NCI-H526 (cell line): ENCODE measurements at regions not wholly inside any gene's neighbourhood (a gene's known extent, or its start where the extent isn't known, plus 50 kb on each side); places are given as distances from the start of the nearest gene placed in this dataset.
"Not testable (repeated sequence)": the region's sequence is repeated elsewhere in the genome, so short reads cannot be mapped to it uniquely, and the experiment has no call there.

Experiments used
- DNase-seq, 2 experiments: peaks; one replicate each; lab custom pipeline; 2025; lab: John Stamatoyannopoulos, UW

DNA sequence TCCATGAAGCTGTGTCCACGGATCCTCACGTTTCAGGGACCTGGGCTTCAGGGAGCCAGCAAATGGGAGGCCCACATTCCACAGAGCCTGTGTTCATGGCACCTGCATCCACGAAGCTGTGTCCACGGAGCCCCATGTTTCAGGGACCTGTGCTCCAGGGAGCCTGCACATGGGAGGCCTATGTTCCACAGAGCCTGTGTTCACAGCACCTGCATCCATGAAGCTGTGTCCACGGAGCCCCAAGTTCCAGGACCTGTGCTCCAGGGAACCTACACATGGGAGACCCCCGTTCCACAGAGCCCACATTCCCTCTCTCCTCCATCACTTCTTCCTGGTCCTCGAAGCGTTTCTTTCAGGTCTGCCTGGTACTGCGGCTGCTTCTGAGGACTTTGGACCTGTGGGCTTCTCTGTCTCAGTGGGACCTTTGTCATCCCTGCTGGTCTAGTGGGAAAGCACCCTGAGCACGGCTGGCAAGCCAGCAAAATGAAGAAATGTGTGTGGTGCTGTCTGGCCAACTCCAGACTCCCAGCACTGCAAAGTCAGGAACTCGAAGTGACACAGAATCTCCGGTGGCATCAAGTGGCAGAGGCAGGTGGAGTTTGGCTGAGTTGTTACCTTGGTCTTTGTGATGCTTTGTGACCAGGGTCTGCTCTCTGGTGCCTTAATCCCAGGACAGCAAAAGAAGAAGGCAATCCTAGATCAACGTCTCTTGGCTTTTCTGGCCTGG is 245.9 kb downstream of the DLL1 start:
- DNase-seq, result no peak

DNA sequence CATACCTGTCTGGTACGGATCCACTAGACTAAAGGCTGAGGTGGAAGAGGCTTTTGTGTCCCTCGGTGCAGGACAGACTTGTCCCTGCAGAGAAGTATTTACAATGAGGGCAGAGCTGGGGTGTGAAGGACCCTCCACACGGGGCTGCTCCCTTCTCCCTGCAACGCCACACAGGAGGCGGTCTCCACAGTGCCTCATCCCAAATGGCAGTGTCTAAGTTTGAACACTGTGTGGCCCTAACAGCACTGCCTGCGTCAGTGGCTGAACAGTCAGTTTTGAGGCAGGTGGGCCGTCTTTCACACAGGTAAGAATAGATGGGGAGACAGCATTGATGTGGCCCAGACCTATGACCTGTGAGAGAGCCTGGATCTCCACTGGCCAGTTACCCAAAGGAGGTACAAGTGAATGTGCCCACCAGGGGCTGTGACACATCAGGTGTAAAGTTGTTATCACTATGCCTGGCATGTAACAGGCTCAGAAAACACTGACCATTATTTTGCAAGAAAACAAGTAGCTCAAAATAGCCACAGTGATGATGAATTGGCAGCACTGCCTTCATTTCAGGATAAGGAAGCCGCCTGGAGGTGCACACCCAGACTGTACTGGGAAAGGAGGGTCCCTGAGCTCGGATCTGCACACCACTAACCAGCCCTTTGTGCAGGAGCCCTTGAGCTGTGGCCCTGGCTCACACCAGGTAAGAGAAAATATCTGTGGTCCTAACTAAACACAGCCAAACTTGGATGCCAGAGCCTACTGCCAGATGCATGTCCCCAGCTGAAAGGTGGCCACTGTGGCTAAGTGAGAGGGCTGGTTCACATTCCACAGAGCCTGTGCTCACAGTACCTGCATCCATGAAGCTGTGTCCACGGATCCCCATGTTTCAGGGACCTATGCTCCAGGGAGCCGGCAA is 246.7 kb downstream of the DLL1 start:
- no peak for DNase-seq

DNA sequence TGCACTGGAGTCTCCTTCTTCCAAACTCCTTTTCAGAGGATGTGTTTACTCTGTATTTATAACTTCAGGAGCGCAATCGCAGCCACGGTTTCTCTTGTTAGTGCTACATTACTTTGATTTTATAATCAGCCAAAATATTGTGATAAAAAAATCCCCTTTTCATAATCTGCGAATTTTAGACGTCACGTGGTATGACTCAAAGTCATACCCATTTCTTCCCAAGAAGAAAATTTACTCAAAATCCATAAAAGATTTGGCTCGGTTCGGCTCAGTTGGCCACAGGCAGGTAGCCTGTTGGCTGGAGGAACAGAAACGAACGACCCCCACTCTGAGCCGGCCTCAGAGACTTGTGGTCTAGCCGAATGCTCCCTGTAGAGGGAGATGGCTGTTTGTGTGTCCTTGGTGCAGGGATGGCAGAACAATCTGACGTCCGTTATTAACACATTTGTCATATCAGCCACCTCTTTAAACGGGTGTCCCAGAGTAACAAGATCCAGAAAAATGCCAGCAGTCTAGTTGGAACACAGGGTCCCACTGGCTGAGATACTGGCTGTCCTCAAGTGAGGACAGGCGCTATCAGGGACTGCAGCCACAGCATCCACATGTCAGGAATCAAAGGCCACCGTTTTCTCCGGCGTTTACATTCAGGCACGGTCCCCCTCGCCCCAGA is 247.6 kb downstream of the DLL1 start:
- DNase-seq, result no peak

DNA sequence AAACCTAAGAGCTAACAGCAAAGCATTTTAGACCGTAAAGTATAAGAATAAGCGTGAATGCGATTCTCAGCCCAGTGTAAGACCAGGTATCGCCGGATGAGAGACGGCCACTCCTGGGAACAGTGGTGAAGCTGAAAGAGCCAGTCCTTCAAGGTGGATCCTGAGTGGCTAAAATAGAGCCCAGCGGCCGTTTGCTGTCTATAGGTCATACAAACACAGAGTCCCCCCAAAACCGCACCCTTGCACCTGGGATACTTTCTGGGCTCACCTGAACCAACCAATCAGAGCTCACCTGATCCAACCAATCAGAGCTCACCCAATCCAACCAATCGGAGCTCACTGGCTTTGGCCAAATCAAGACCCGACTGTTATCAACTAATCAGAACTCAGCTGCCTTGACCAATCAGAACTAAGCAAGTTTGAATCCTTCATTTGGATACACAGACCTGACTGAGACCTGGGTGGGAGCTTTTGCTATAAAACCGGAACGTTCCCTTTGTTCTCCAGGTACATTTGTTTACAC is 248.2 kb downstream of the DLL1 start:
- DNase-seq, result no peak

DNA sequence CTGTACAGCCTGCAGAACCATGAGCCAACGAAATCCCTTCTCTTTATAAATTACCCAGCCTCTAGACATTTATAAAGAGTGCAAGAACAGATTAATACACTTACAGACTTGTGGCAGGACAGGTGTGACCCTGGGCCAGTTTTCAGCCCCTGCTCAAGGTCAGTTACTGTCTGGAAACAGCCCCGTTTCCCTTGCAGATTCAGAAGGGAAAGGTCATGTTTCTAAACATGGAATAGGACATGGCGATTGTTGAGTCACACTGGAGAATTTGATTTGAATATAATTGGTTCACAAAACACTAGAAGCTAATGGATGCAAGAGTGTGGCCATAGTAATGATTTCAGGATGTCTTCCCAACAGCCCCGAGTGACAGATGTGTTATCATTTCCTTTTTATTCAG is 248.8 kb downstream of the DLL1 start:
- no peak for DNase-seq

DNA sequence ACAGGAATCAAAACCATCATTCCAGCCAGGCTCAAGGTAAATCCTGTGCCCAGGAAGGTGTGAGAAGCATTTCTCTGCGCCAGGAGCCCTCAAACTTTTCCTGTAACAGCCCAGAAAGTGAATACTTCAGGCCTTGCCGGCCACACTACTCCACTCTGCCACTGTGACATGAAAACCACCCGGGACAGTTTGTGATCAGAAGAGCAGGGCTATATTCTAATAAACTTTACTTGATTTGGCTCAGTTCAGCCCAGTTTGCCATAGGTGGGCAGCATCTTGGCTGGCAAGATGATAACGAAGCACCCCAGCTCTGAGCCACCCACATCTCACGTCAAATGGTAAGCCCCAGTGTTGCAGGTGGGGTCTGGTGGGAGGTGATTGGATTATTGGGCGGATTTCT is 249.4 kb downstream of the DLL1 start:
- DNase-seq, result no peak

DNA sequence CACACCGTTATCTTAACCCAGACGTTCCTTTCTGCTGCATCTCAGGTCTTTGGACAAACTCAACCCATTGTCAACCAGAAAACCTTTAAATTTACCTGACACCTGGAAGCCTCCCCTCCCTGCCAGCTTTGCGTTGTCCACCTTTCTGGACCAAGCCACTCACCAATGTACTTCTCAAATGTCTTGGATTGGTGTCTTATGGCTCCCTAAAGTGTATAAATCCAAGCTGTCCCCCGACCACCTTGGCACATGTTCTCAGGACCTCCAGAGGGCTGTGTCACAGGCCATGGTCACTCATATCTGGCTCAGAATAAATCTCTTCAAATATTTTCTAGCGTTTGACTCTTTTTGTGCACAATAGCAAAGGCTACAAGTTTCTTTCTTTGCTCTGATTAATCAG is 250.0 kb downstream of the DLL1 start:
- no peak for DNase-seq

DNA sequence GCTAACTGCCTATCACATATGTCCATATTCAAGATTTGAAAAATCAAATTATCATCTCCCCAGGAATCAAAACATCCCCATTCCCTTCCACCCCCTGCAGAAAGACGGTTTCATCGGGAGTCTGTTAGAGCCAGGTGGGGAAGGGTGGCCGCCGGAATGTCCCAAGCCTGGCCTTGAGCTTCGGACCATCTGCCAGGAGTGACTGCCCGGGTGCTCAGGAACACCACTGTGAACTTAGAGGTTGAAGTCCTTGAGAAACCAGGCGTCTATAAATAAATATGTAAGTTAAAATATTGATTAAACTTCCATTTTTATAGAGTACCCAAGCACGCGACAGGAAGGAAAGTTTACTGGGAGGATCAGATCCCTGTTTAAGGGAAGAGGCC is 250.8 kb downstream of the DLL1 start:
- DNase-seq, result no peak

DNA sequence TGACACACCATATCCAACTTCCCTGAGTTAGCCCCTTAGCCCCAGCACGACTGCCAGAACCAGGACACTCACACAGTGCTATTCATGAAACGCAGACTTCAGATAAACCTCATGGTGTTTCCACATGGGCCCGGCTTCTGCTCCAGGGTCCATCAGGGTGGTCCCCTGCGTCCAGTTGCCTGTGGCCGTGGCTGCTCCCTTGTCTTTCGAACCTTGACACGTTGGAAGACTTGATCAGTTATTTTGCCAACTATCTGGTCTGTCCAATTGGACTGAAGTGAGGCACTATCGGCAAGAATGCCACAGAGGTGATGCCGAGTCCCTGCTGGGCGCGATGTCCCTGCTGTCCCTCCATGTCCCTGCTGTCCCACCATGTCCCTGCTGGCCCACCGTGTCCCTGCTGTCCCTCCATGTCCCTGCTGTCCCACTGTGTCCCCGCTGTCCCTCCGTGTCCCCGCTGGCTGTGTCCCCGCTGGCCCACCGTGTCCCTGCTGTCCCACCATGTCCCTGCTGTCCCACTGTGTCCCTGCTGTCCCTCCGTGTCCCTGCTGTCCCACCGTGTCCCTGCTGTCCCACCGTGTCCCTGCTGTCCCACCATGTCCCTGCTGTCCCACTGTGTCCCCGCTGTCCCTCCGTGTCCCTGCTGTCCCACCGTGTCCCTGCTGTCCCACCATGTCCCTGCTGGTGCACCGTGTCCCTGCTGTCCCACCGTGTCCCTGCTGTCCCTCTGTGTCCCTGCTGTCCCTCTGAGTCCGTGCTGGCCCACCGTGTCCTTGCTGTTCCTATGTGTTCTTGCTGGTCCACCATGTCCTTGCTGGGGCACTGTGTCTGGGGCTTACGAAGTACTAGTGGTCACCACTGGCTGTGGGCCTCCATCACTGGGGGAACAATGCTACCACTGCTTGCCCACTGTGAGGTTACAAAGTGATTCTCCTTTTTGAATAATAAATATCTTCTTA is 251.4 kb downstream of the DLL1 start:
- DNase-seq, result no peak

DNA sequence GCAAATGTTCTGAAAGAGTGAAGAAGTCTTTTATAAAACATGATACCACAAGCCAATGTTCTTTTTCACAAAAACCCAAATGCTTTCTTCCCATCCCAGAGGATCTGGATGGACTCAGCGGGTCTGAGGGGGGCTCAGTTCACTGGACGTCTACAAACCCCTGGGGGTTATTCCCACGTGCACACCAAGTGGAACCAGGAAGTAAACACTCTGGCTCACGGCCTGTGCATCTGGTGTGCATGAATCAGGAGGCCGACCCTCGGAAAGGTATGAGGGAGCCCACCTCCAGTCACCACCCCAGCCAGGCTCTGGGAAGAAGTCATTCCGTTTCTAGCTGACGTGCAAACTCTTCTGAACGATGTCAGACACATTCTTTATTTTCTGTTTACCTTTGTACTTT is 252.2 kb downstream of the DLL1 start:
- DNase-seq, result no peak

DNA sequence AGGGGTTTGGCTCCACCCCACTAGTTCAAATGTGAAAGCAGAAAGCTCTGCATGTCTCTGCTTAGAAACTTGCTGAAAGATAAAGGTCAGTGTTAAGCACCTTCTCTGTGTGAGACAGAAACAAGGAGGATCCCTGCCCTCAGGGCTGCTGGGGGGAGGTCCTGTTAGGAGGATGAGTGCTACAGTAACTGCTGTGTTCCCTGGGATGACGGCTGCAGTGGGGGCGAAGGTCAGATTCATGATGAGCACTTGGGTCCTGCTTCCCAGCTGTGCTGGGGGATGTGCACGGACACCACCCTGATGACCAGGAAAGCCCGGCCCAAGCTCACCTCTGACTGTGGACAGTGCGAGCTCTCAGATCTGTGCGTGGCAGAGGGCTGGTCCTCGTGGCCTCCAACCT is 252.6 kb downstream of the DLL1 start:
- DNase-seq, result no peak

DNA sequence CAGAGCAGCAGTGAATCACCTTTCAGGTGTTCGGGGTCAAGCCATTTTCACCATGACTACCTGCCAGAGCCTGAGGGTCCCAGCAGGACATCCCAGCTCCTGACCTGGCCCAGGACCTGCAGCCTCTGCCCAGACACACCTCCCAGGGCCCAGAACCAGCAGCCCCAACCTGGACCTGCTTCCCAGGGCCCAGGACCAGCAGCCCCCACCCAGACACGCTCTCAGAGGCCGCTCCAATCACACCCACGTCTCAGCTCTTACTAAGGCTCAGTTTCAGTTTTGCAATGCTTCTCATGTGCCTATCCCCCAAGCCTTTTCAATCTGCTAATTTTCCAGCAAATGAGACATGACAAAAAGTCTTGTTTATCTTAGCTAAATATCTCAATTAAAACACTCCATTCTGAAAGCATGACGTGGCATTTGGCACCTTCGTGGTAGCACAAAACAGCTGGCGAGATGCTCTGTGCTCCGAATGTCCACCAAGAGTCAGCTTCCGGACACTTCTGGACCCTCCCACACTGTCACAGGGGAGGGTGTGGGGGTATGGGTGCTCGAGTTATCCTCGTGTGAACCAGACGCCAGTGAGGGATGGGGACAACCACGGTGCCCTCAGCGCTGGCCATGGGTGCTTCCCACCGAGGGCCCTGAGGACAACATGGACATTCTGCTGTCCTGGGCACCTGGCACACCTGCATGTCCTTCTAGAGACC is 253.2 kb downstream of the DLL1 start:
- DNase-seq, result no peak

DNA sequence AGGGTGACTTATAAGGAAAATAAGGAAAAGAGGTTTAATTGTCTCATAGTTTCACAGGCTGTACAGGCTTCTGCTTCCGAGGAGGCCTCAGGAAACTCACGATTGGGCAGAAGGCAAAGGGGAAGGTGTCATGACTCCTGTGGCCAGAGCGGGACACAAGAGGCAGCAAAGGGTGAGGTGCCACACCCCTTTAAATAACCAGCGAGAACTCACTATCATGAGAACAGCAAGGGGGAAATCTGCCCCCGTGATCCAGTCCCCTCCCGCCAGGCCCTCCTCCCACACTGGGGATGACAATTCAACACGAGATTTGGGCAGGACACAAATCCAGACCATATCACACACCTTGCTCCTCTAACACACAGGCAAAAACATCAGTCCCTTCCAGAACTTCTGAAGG is 254.0 kb downstream of the DLL1 start:
- DNase-seq, result no peak

DNA sequence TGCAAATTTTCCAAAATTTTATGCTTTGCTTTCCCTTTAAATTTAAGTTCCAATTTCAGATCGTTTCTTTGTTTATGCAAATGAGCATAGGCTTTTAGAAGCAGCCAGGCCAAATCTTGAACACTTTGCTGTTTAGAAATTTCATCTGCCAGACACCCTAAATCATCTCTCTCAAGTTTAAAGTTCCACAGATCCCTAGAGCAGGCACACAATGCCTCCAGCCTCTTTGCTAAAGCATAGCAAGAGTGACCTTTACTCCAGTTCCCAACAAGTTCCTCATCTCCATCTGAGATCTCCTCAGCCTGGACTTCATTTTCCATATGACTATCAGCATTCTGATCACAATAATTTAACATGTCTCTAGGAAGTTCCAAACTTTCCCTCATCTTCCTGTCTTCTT is 254.5 kb downstream of the DLL1 start:
- DNase-seq, result not testable (repeated sequence)

DNA sequence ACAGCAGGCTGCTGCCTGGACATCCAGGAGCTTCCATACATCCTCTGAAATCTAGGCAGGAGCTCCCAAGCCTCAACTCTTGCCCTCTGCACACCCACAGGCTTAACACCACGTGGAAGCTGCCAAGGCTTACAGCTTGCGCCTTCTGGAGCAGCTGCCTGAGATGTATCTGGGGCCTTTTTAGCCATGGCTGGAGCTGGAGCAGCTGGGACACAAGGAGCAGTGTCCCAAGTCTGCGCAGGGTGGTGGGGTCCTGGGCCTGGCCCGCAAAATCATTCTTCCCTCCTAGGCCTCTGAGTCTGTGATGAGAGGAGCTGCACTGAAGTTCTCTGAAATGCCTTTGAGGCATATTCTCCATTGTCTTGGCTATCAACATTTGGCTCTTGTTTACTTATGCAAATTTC is 255.0 kb downstream of the DLL1 start:
- peak in 1 of 2 experiments; percentile 27 for DNase-seq

DNA sequence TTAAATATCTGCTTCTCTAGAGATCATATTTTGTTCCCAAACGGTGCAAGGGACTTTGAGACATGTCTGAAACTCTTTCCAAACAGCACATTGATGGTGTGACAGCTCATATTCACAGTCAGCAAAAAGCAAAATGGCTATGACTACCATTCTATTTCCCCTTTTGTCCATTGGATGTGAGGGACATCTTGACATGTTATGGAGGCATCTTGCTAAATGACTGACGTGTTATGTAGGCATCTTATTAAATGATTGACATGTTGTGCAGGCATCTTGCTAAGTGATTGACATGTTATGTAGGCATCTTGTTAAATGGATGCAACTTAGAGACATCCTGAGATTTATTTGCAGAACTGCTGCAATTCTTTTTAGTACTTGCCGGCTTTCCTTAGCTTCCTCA is 255.8 kb downstream of the DLL1 start:
- no peak for DNase-seq

DNA sequence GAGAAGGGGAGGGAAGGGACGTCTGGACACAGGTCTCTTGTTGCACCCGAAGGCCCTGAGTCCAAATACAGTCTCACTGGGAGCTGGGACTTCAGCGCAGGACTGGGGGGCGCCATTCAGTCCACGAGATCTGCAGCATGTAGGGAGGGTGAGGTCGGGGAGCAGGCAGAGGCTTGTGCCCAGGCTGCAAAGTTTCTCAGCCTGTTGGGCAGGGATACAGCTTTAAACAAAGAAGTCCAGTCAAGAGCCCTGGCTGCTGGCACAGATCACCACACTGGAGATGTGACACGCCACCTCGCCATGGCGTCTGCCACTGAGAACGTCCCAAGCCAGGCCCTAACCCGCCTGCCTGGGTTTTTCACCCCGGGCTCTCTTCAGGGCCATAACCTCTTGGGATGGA is 256.6 kb downstream of the DLL1 start:
- no peak for DNase-seq

DNA sequence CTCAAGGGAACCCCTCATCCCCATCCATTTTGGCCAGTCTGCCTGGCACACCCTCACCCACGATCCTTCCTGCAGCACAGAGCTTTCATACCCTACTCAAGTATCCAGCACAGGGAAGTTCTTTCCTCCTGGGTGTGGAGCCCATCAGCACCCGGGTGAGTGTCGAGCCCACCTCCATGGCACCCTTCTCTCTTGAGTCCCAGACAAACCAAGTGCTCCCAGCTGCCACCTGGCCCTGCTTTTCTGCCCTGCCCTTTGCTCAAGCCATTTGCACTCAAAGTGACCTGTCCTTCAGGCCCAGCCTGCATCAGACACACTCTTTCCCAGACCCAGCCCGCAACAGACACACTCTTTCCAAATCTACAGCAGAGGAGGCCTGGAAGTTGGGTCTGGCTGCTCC is 257.2 kb downstream of the DLL1 start:
- DNase-seq, result no peak

DNA sequence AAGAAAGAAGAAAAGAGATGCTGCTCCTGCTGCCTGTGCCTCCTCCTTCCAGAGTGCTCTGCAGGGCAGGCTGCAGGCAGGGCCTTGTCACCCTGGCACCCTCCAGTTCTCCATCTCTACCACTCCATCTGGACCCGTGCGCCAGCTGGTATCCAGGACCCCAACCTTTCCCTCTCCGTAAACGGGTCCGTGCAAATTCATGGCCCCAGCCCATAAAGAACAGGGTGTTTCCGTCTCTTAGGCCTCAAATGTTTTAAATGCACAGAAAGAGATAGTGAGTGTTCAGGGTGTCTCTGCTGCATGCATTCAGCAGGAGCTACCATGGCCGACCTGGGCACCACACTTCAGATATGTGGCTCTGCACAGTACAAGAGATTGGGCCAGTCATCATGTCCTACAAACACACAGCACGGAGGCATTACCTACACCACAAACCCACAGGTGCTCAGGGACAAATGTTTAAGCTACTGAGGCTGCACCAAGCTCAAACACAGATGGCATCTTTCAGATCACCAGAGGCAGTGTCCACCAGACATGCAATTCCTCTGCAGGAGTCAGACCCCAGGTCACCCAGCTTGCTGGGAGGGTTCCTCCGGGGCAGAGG is 258.1 kb downstream of the DLL1 start:
- no peak for DNase-seq

DNA sequence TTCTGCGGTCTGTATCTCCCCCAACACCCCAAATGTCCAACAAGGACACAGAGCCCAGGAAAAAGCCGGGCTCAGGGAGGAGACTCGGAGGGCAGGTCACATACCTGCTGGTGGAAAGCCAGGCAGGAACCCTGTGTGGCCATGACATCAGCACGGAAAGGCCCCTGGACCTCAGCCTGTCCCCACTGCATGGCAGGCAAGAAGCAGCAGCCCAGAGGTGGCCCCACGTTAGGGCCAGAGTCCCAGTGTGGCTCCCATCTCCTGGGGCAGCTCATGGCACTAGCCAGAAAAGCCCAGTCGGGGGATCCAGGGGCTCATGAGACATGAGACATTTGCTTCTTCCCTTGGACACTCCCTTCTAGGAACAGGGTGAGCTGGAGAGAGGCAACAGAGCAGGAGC is 258.7 kb downstream of the DLL1 start:
- no peak for DNase-seq
